GM12878 (cell line): ENCODE measurements at regions not wholly inside any gene's neighbourhood (a gene's known extent, or its start where the extent isn't known, plus 50 kb on each side); places are given as distances from the start of the nearest gene placed in this dataset.

ENCODE experiments used
- ATAC-seq: fragments of 200-7000 bp; cut with Tn5 transposase; 3 replicates; pipeline ENCODE4 v1.9.1; 2020; ENCODE audit warnings: mild to moderate bottlenecking, moderate library complexity
- BruUV-seq: library from RNA; stranded (reverse); fragments of 400-500 nt; replicated peaks from 2 replicates; lab custom pipeline; 2021; lab: Mats Ljungman, UMichigan
- CTCF ChIA-PET: fragments of 300-600 bp; sonication (Branson Sonifier 250); formaldehyde crosslinking; extraction: SDS; loops from one replicate; lab custom pipeline; 2021; ENCODE audit warnings: inconsistent platforms; lab: Yijun Ruan, JAX
- POLR2A ChIA-PET: fragments of 350-600 bp; formaldehyde crosslinking; extraction: SDS; loops from one replicate; lab custom pipeline; 2021; ENCODE audit warnings: inconsistent platforms; lab: Charles Lee
- RAD21 ChIA-PET: fragments of 300-600 bp; sonication (Branson Sonifier 250); formaldehyde crosslinking; loops from one replicate; lab custom pipeline; 2023; ENCODE audit warnings: antibody characterized with exemption; ENCODE audit not compliant: unreplicated experiment; lab: Charles Lee
- SMC1A ChIA-PET: fragments of 300-600 bp; sonication (Branson Sonifier 250); formaldehyde crosslinking; loops from one replicate; lab custom pipeline; 2023; ENCODE audit not compliant: unreplicated experiment, uncharacterized antibody; lab: Charles Lee
- DNase-seq: peaks from one replicate; pipeline ENCODE4 v3.0.0-alpha.2; 2011; ENCODE audit warnings: low read depth, low spot score
- FAIRE-seq: peaks from 3 replicates; lab custom pipeline; 2011; peaks lifted over from hg19 to GRCh38; lab: Jason Lieb, UNC
- H2AFZ ChIP-seq: 2 replicates; pipeline ENCODE4 v1.6.0; 2011; ENCODE audit warnings: low read depth, low read length, control low read depth; ENCODE audit not compliant: control insufficient read depth
- H3K27ac ChIP-seq: 2 replicates; pipeline ENCODE4 v1.5.1; 2011; ENCODE audit warnings: control low read depth; ENCODE audit not compliant: control insufficient read depth, insufficient read depth
- H3K27me3 ChIP-seq, 2 experiments: replicated peaks in 1 of 2; 2 replicates each; pipeline versions ENCODE4 v1.6.0 to v1.6.1; 2011; ENCODE audit warnings: low read length in 1 of 2; ENCODE audit not compliant: control insufficient read depth in 2 of 2, insufficient read depth in 2 of 2
- H3K36me3 ChIP-seq, 2 experiments: 2 replicates each; pipeline ENCODE4 v1.5.1; 2011; ENCODE audit warnings: low read length in 1 of 2; ENCODE audit not compliant: control insufficient read depth in 2 of 2, insufficient read depth in 2 of 2
- H3K4me1 ChIP-seq: 2 replicates; pipeline ENCODE4 v1.6.1; 2011; ENCODE audit warnings: mild to moderate bottlenecking, low read length, moderate library complexity, mixed read lengths; ENCODE audit not compliant: control insufficient read depth, insufficient read depth
- H3K4me2 ChIP-seq: 2 replicates; pipeline ENCODE4 v1.6.0; 2011; ENCODE audit warnings: control low read depth; ENCODE audit not compliant: control insufficient read depth, insufficient read depth
- H3K4me3 ChIP-seq: fragments of 200-600 bp; sonication (generic); 2 replicates; pipeline ENCODE4 v1.5.1; 2016
- H3K79me2 ChIP-seq: 2 replicates; pipeline ENCODE4 v1.6.0; 2011; ENCODE audit warnings: low read length; ENCODE audit not compliant: control insufficient read depth, insufficient read depth
- H3K9ac ChIP-seq: 2 replicates; pipeline ENCODE4 v1.8.0; 2011; ENCODE audit warnings: low read length, control low read depth, mixed read lengths; ENCODE audit not compliant: control insufficient read depth, insufficient read depth
- H3K9me3 ChIP-seq: replicated peaks from 3 replicates; pipeline ENCODE4 v1.5.1; 2011; ENCODE audit warnings: mild to moderate bottlenecking, low read length; ENCODE audit not compliant: control insufficient read depth, insufficient read depth
- H4K20me1 ChIP-seq: 2 replicates; pipeline ENCODE4 v1.6.0; 2011; ENCODE audit not compliant: control insufficient read depth, insufficient read depth
- CHD4 ChIP-seq: fragments of 200-600 bp; sonication (generic); IDR thresholded peaks from 2 replicates; pipeline ENCODE4 v1.6.1; 2016; ENCODE audit warnings: mild to moderate bottlenecking
- CREB1 ChIP-seq: IDR thresholded peaks from 2 replicates; pipeline ENCODE4 v1.6.1; 2012; ENCODE audit warnings: low read depth, mild to moderate bottlenecking, inconsistent platforms
- CREM ChIP-seq: IDR thresholded peaks from 2 replicates; pipeline ENCODE4 v1.6.1; 2014; ENCODE audit warnings: antibody characterized with exemption, low read depth
- EGR1 ChIP-seq, 2 experiments: IDR thresholded peaks; 1 replicate in 1 of 2; 2 replicates in 1 of 2; pipeline ENCODE4 v1.6.1; 2011 to 2012; ENCODE audit warnings: low read depth in 2 of 2, low read length in 2 of 2, borderline replicate concordance in 1 of 2, mild to moderate bottlenecking in 1 of 2, moderate library complexity in 1 of 2
- IRF4 ChIP-seq: IDR thresholded peaks from 2 replicates; pipeline ENCODE4 v1.6.1; 2011; ENCODE audit warnings: low read depth, low read length
- POLR2A ChIP-seq: IDR thresholded peaks from 2 replicates; pipeline ENCODE4 v1.6.1; 2011; ENCODE audit warnings: low read depth, mild to moderate bottlenecking, low read length
- RCOR1 ChIP-seq: conservative IDR thresholded peaks from 2 replicates; pipeline ENCODE4 v1.6.1; 2012; ENCODE audit warnings: low read depth, low read length, improper control_type of control experiment
- SREBF1 ChIP-seq: IDR thresholded peaks from 2 replicates; pipeline ENCODE4 v1.6.1; 2012; ENCODE audit warnings: mild to moderate bottlenecking, low read length
- STAT1 ChIP-seq: fragments of 450-650 bp; conservative IDR thresholded peaks from 2 replicates; pipeline ENCODE4 v1.6.1; 2014; ENCODE audit warnings: antibody characterized with exemption, mild to moderate bottlenecking
- ZSCAN29 ChIP-seq: fragments of 450-650 bp; IDR thresholded peaks from 2 replicates; pipeline ENCODE4 v1.6.1; 2017; ENCODE audit warnings: mild to moderate bottlenecking, moderate library complexity
- ZZZ3 ChIP-seq: IDR thresholded peaks from 2 replicates; pipeline ENCODE4 v1.6.1; 2011; ENCODE audit warnings: low read depth; ENCODE audit not compliant: control insufficient read depth, insufficient read length
- WGBS: methylation state at CpG from one replicate; pipeline ENCODE4 v1.1.6; 2016; ENCODE audit warnings: low lambda C conversion rate; ENCODE audit not compliant: insufficient replicate concordance, insufficient coverage; ENCODE audit errors: missing lambda C conversion rate; 5-methylcytosine and 5-hydroxymethylcytosine counted together
- in situ Hi-C: fragments of 300-500 bp; cut with MboI; formaldehyde crosslinking; loops from 9 replicates; pipeline ENCODE4 v1.14.3; 2018; ENCODE audit warnings: mixed read lengths
- intact Hi-C: fragments of 100-400 bp; cut with micrococcal nuclease; formaldehyde crosslinking; loops from one replicate; pipeline ENCODE4 v1.14.2; 2022; ENCODE audit not compliant: unreplicated experiment
- TF ChIP-seq, protein P1 (sequence below): IDR thresholded peaks from 2 replicates; pipeline ENCODE4 v1.6.1; 2012; ENCODE audit warnings: low read depth, low read length, improper control_type of control experiment
- TF ChIP-seq, protein P2 (sequence below): fragments of 450-650 bp; IDR thresholded peaks from 2 replicates; pipeline ENCODE4 v1.6.1; 2017; ENCODE audit warnings: mild to moderate bottlenecking, moderate library complexity
- TF ChIP-seq, protein P3 (sequence below): fragments of 450-650 bp; IDR thresholded peaks from 2 replicates; pipeline ENCODE4 v1.6.1; 2018; ENCODE audit warnings: mild to moderate bottlenecking, low read depth, moderate library complexity; ENCODE audit not compliant: partially characterized antibody
- TF ChIP-seq, protein P4 (sequence below): fragments of 450-650 bp; IDR thresholded peaks from 2 replicates; pipeline ENCODE4 v1.6.1; 2018; ENCODE audit warnings: borderline replicate concordance, mild to moderate bottlenecking; ENCODE audit not compliant: partially characterized antibody

DNA sequence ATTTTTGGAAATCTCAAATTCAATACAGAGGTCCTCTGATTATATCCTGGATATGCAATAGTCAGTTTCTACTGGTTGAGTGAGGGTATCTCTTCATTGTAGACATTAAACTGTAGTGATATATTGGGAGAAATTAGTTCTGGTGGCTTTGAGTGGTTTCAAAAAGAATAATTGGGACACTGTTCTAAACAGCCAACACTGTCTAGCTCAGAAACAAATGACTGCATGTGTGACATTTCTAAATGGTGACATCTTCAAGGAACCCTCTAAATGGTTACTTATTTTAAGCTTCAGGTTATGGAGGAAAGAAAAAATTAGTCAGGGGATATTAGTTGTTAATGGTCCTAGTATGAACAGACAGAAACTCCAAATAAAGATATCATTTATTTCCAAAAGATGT, 186.2 kb downstream of the LARP7 start (continued):
- TF ChIP-seq RCOR1: no peak
- TF ChIP-seq ZZZ3: no peak
- TF ChIP-seq ZSCAN29: no peak
- TF ChIP-seq CREM: no peak
- TF ChIP-seq, protein P1, sequence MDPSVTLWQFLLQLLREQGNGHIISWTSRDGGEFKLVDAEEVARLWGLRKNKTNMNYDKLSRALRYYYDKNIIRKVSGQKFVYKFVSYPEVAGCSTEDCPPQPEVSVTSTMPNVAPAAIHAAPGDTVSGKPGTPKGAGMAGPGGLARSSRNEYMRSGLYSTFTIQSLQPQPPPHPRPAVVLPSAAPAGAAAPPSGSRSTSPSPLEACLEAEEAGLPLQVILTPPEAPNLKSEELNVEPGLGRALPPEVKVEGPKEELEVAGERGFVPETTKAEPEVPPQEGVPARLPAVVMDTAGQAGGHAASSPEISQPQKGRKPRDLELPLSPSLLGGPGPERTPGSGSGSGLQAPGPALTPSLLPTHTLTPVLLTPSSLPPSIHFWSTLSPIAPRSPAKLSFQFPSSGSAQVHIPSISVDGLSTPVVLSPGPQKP: no peak
- no peak for TF ChIP-seq STAT1
- TF ChIP-seq POLR2A: no peak

DNA sequence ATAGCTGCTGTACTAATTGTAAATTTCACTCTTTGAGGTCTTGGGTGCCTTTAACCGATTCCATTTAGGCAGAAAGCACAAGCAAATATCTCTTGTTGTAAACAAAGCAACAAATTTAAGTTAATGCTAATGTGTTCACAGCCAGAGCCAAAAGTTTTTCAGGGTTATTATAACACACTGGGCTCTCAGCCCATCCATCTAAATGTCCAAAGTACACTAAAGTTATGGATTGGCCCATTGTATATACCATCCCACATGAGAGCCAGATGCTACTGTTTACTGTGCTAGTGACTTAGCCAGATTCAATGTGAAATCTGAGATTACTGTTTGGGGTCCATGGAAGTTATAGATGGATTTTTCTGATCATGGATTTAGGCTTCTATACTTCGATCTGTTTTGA, 186.7 kb downstream of the LARP7 start:
- no peak overlapping the region for H2AFZ ChIP-seq
- intact Hi-C loops: no loop called here
- H3K4me3 ChIP-seq: no peak overlapping the region
- ChIA-PET CTCF (interaction anchor here (0.6 to 0.7 kb wide), 2 partner anchors 34 to 136 kb away, joined by 3 read pairs; no protein-coding TSS in a partner anchor), RAD21 (no interaction called here), SMC1A (no interaction called here), POLR2A (interaction anchor here (0.6 to 0.7 kb wide), 4 partner anchors 19 to 99 kb away, joined by 3 read pairs; no protein-coding TSS in a partner anchor)
- FAIRE-seq (no peak), ATAC-seq (no peak), DNase-seq (no peak)
- WGBS: 75% methylated on average over 2 of the region's 2 CpGs
- H4K20me1 ChIP-seq: no peaks in the 10 kb centered on the region
- H3K4me1 ChIP-seq: no peaks in the 10 kb centered on the region
- no peak overlapping the region for H3K4me2 ChIP-seq
- H3K27ac ChIP-seq: no peak overlapping the region
- H3K9me3 ChIP-seq: no peaks in the 10 kb centered on the region
- H3K36me3 ChIP-seq: no peaks in the 10 kb centered on the region
- H3K27me3 ChIP-seq: no peaks in the 10 kb centered on the region
- no peak overlapping the region for H3K9ac ChIP-seq
- H3K79me2 ChIP-seq: no peaks in the 10 kb centered on the region
- TF ChIP-seq, protein P2, sequence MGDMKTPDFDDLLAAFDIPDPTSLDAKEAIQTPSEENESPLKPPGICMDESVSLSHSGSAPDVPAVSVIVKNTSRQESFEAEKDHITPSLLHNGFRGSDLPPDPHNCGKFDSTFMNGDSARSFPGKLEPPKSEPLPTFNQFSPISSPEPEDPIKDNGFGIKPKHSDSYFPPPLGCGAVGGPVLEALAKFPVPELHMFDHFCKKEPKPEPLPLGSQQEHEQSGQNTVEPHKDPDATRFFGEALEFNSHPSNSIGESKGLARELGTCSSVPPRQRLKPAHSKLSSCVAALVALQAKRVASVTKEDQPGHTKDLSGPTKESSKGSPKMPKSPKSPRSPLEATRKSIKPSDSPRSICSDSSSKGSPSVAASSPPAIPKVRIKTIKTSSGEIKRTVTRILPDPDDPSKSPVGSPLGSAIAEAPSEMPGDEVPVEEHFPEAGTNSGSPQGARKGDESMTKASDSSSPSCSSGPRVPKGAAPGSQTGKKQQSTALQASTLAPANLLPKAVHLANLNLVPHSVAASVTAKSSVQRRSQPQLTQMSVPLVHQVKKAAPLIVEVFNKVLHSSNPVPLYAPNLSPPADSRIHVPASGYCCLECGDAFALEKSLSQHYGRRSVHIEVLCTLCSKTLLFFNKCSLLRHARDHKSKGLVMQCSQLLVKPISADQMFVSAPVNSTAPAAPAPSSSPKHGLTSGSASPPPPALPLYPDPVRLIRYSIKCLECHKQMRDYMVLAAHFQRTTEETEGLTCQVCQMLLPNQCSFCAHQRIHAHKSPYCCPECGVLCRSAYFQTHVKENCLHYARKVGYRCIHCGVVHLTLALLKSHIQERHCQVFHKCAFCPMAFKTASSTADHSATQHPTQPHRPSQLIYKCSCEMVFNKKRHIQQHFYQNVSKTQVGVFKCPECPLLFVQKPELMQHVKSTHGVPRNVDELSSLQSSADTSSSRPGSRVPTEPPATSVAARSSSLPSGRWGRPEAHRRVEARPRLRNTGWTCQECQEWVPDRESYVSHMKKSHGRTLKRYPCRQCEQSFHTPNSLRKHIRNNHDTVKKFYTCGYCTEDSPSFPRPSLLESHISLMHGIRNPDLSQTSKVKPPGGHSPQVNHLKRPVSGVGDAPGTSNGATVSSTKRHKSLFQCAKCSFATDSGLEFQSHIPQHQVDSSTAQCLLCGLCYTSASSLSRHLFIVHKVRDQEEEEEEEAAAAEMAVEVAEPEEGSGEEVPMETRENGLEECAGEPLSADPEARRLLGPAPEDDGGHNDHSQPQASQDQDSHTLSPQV: no peak
- no peak for TF ChIP-seq IRF4
- TF ChIP-seq, protein P3, sequence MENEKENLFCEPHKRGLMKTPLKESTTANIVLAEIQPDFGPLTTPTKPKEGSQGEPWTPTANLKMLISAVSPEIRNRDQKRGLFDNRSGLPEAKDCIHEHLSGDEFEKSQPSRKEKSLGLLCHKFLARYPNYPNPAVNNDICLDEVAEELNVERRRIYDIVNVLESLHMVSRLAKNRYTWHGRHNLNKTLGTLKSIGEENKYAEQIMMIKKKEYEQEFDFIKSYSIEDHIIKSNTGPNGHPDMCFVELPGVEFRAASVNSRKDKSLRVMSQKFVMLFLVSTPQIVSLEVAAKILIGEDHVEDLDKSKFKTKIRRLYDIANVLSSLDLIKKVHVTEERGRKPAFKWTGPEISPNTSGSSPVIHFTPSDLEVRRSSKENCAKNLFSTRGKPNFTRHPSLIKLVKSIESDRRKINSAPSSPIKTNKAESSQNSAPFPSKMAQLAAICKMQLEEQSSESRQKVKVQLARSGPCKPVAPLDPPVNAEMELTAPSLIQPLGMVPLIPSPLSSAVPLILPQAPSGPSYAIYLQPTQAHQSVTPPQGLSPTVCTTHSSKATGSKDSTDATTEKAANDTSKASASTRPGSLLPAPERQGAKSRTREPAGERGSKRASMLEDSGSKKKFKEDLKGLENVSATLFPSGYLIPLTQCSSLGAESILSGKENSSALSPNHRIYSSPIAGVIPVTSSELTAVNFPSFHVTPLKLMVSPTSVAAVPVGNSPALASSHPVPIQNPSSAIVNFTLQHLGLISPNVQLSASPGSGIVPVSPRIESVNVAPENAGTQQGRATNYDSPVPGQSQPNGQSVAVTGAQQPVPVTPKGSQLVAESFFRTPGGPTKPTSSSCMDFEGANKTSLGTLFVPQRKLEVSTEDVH: no peak
- no peak for TF ChIP-seq SREBF1
- no peak for TF ChIP-seq CHD4
- TF ChIP-seq, protein P4, sequence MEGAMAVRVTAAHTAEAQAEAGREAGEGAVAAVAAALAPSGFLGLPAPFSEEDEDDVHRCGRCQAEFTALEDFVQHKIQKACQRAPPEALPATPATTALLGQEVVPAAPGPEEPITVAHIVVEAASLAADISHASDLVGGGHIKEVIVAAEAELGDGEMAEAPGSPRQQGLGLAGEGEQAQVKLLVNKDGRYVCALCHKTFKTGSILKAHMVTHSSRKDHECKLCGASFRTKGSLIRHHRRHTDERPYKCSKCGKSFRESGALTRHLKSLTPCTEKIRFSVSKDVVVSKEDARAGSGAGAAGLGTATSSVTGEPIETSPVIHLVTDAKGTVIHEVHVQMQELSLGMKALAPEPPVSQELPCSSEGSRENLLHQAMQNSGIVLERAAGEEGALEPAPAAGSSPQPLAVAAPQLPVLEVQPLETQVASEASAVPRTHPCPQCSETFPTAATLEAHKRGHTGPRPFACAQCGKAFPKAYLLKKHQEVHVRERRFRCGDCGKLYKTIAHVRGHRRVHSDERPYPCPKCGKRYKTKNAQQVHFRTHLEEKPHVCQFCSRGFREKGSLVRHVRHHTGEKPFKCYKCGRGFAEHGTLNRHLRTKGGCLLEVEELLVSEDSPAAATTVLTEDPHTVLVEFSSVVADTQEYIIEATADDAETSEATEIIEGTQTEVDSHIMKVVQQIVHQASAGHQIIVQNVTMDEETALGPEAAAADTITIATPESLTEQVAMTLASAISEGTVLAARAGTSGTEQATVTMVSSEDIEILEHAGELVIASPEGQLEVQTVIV: no peak
- TF ChIP-seq ZSCAN29: no peak
- no peak for TF ChIP-seq EGR1 (IDR thresholded peaks at IDR 0.05; ENCODE audit: borderline replicate concordance in 1 of 2, low read depth in 2 of 2, low read length in 2 of 2)
- no peak for TF ChIP-seq CREB1
- no TSS peak for BruUV-seq
- in situ Hi-C loops: no loop called here
